ENCODE measurements at regions not wholly inside any gene's neighbourhood (a gene's known extent, or its start where the extent isn't known, plus 50 kb on each side); places are given as distances from the start of the nearest gene placed in this dataset.
"Not testable (repeated sequence)": the region's sequence is repeated elsewhere in the genome, so short reads cannot be mapped to it uniquely, and the experiment has no call there.

- TF ChIP-seq POLR2A, CTCF (IDR thresholded peaks at IDR 0.05): not testable (repeated sequence)
Observed at GRCh38 chr9:29189221-29189620, 1615.9 kb upstream of the C9orf72 start.
